Stimulated activated CD8-positive, alpha-beta memory T cell treated with anti-CD3 and anti-CD28 coated beads, Interleukin-4, amount 100 ng/mL, for 1 hour (primary cell): ENCODE measurements at regions not wholly inside any gene's neighbourhood (a gene's known extent, or its start where the extent isn't known, plus 50 kb on each side); places are given as distances from the start of the nearest gene placed in this dataset.
"Not testable (repeated sequence)": the region's sequence is repeated elsewhere in the genome, so short reads cannot be mapped to it uniquely, and the experiment has no call there.

Experiments
- DNase-seq, 2 donors: peaks; one replicate each; pipeline ENCODE4 v3.0.0-alpha.2; 2020; ENCODE audit warnings: low read depth in 2 of 2, low spot score in 1 of 2

- no peak for DNase-seq
Observed at GRCh38 chr6:137654365-137654981, 160.3 kb upstream of the OLIG3 start.

- no peak for DNase-seq
Observed at GRCh38 chr6:137655291-137655690, 161.1 kb upstream of the OLIG3 start.

- DNase-seq: no peak
Observed at GRCh38 chr6:137656735-137657134, 162.5 kb upstream of the OLIG3 start.

GRCh38 chr6:137657351-137657911 is 163.2 kb upstream of the OLIG3 start:
- DNase-seq: no peak

GRCh38 chr6:137658287-137658686 is 164.1 kb upstream of the OLIG3 start:
- DNase-seq: no peak

- DNase-seq: no peak
Observed at GRCh38 chr6:137659871-137660270, 165.7 kb upstream of the OLIG3 start.

- no peak for DNase-seq
Observed at GRCh38 chr6:137660296-137660731, 166.1 kb upstream of the OLIG3 start.

- DNase-seq: peak in 1 of 2 donors; percentile 38
Observed at GRCh38 chr6:137661601-137662000, 167.4 kb upstream of the OLIG3 start.

GRCh38 chr6:137664183-137664582 is 170.0 kb upstream of the OLIG3 start:
- no peak for DNase-seq

- no peak for DNase-seq
Observed at GRCh38 chr6:137665342-137665934, 171.2 kb upstream of the OLIG3 start.

GRCh38 chr6:137666202-137666774 is 172.1 kb upstream of the OLIG3 start:
- DNase-seq: no peak

GRCh38 chr6:137673603-137674002 is 179.4 kb upstream of the OLIG3 start:
- DNase-seq: no peak

- no peak for DNase-seq
Observed at GRCh38 chr6:137676888-137677287, 182.7 kb upstream of the OLIG3 start.

- DNase-seq: no peak
Observed at GRCh38 chr6:137677709-137678108, 183.5 kb upstream of the OLIG3 start.

- DNase-seq: no peak
Observed at GRCh38 chr6:137678451-137678850, 184.3 kb upstream of the OLIG3 start.

- DNase-seq: no peak
Observed at GRCh38 chr6:137680705-137681346, 186.2 kb upstream of the TNFAIP3 start.

GRCh38 chr6:137681445-137682009 is 185.5 kb upstream of the TNFAIP3 start:
- DNase-seq: no peak

- DNase-seq: not testable (repeated sequence)
Observed at GRCh38 chr6:137682658-137683057, 184.4 kb upstream of the TNFAIP3 start.

- DNase-seq: no peak
Observed at GRCh38 chr6:137683916-137684315, 183.1 kb upstream of the TNFAIP3 start.

GRCh38 chr6:137685798-137686375 is 181.2 kb upstream of the TNFAIP3 start:
- no peak for DNase-seq

GRCh38 chr6:137687818-137688217 is 179.2 kb upstream of the TNFAIP3 start:
- no peak for DNase-seq
